Epidermal melanocyte (primary cell): ENCODE measurements at regions not wholly inside any gene's neighbourhood (a gene's known extent, or its start where the extent isn't known, plus 50 kb on each side); places are given as distances from the start of the nearest gene placed in this dataset.

Experiments used
- DNase-seq: peaks from one replicate; pipeline ENCODE4 v3.0.0; 2011; ENCODE audit warnings: low spot score; ENCODE audit not compliant: insufficient read length

- DNase-seq = no peak
These were observed 861.7 kb upstream of the CNTNAP5 start for GRCh38 chr2:123163398-123163797.

GRCh38 chr2:123164216-123164615 lies 860.9 kb upstream of the CNTNAP5 start:
- DNase-seq = no peak

GRCh38 chr2:123165616-123166015 lies 859.5 kb upstream of the CNTNAP5 start:
- DNase-seq = no peak

- no peak for DNase-seq
These were observed 845.6 kb upstream of the CNTNAP5 start for GRCh38 chr2:123179526-123179925.

DNA sequence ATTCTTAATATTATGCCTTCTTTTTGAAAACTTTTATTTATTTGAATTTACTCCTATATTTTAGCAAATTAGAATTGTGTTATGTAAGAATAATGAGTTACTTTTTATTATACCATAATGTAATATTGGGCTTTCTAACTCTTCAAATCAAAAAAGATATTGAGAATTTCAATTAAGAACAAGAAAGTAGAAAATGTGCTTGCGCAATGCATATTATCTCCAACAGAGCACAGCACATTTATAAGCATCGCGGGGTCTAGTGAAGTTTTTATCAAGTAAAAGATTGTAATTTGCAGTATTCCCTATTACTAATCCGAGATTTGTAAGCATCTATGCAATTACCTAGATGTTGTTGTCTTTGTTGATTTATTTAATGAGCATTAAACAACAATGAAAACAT lies 829.1 kb upstream of the CNTNAP5 start:
- no peak for DNase-seq

DNA sequence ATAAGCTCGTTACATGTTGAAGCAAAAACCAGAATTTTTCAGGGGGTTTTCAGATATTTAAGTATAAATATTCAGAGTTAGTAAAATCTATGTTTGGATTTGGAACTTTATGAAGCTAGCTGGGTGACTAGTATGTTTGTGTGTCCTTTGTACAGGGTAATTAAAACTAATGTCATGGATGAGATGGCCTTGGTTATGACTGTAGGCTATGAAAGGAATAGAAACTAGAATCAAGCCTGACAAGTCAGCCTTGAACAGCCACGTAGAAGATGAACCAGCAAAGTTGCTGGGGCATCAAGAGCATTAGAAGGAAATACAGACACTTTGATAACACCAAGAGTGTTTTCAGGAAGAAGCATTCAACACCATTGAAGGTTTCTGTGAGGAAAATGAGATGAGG lies 825.1 kb upstream of the CNTNAP5 start:
- no peak for DNase-seq

DNA sequence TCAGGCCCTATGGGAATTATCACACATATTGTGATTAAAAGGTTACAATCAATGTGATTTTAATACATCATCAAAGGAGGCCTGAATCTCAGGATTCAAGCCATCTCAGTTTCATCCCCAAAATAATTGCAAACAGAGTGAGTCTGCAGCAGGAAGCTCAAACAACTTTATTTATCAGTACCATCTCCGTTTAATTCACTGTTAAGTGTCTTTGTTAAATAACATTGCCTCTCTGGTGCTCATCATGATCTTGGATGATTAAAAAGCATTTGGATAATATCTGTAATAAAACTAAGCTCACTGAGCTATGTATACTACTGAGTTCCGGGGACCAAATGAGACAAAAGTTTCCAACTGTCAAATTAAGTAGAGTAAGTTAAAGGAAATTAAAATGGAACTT lies 817.8 kb upstream of the CNTNAP5 start:
- DNase-seq = no peak

GRCh38 chr2:123209202-123209601 lies 815.9 kb upstream of the CNTNAP5 start:
- no peak for DNase-seq

- DNase-seq = no peak
These were observed 813.9 kb upstream of the CNTNAP5 start for GRCh38 chr2:123211181-123211580.

DNA sequence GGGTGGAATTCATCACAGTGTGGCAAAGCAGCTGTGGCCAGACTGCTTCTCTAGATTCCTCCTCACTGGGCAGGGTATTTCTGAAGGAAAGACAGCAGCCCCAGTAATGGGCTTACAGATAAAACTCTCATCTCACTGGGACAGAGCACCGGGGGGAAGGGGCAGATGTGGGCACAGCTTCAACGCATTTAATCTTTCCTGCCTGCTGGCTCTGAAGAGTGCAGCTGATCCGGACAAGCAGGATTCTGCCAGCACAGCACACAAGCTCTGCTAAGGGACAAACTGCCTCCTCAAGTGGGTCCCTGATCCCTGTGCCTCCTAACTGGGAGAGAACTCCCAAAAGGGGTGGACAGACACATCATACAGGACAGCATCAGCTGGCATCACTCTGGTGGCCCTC lies 779.9 kb upstream of the CNTNAP5 start:
- no peak for DNase-seq

DNA sequence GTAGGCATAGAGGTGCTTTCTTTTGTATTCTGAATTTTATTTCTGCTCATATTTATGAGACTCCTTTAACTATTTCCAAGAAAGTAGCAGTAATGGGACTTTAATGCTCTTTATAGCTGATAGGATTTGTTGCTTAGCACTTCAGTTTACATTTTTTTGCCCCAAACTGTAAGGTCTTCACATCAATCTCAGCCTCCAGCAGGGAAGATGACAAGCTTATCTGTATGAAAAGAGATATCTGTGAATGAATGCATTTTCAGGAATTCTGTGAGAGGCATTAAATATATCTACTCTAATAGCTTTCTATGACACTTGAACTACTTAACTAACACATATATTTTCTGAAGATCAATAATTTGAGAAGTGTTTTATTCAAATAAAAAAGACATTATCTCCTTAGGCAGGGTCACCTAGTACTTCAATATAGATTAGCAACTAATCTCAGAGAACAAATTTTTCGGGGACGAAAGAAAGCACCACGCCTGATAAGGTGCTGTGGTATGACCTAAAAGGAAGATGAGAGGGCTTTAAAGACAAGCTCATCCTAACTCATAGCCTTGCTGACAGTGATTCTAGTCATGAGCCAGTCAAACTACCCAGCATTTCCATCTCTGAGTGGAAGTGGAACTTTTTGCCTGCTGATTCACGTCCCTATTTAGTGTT lies 766.1 kb upstream of the CNTNAP5 start:
- DNase-seq = no peak

DNA sequence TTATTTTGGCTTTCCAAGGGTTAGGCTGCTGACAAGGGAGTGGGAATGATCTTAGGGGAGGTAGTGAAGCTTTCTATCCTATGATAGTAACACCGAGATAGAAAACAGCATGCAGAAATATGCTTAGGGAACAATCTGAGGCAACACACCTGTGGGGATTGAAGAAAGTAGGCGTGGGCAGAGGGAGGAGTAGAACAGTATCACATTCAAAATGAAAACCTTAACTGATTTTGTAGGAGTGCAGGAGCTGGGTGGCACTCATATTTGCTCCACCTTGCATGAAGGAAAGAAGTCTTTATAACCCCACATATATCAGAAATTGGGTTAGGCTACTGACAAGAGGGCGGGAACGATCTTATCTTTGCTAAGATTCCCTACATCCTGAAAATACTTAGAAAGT lies 762.2 kb upstream of the CNTNAP5 start:
- DNase-seq = no peak

- DNase-seq = no peak
These were observed 741.7 kb upstream of the CNTNAP5 start for GRCh38 chr2:123283431-123283830.

DNA sequence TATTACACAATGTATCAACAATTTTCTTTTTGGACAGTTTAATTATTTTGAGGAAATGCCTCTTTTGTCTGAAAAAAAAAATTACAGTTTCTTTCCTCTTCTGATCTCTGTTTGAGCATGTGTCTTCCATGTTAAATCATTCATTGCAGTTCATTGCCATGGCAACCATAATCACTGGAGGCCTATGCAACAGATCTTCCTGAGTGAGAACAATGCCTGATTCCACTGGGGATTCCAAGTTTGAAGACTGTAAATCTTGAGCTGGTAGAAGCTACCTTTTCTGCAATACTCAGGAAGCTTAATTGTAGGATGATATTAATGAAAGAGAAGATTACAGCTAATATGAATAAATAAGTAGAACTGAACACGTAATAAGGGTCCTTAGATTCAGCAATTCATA lies 721.4 kb upstream of the CNTNAP5 start:
- DNase-seq = no peak
